Muscle layer of colon (tissue), 2 donors: ENCODE measurements at regions not wholly inside any gene's neighbourhood (a gene's known extent, or its start where the extent isn't known, plus 50 kb on each side); places are given as distances from the start of the nearest gene placed in this dataset.

Source experiments
- H3K27ac ChIP-seq: one replicate; pipeline ENCODE4 v1.7.0; 2013; ENCODE audit warnings: low read depth, mild to moderate bottlenecking, low read length, moderate library complexity
- H3K27me3 ChIP-seq, 2 donors: one replicate each; pipeline ENCODE4 v1.7.0; 2013; ENCODE audit warnings: low read length in 2 of 2, mild to moderate bottlenecking in 2 of 2; ENCODE audit not compliant: insufficient read depth in 2 of 2, control insufficient read depth in 1 of 2
- H3K36me3 ChIP-seq: one replicate; pipeline ENCODE4 v1.7.0; 2013; ENCODE audit warnings: mild to moderate bottlenecking, low read length; ENCODE audit not compliant: insufficient read depth
- H3K4me1 ChIP-seq: one replicate; pipeline ENCODE4 v1.7.0; 2013; ENCODE audit warnings: mild to moderate bottlenecking, low read length; ENCODE audit not compliant: insufficient read depth
- H3K4me3 ChIP-seq, 2 donors: one replicate each; pipeline ENCODE4 v1.7.0; 2013; ENCODE audit warnings: low read length in 2 of 2, low read depth in 1 of 2, mild to moderate bottlenecking in 1 of 2, moderate library complexity in 1 of 2
- H3K9ac ChIP-seq: one replicate; pipeline ENCODE4 v1.7.0; 2013; ENCODE audit warnings: low read length
- H3K9me3 ChIP-seq: one replicate; pipeline ENCODE4 v1.7.0; 2013; ENCODE audit warnings: mild to moderate bottlenecking, low read length
- donor health status: abdominal sarcoma.
- donor health status: Adenocarcinoma of cecum.

DNA sequence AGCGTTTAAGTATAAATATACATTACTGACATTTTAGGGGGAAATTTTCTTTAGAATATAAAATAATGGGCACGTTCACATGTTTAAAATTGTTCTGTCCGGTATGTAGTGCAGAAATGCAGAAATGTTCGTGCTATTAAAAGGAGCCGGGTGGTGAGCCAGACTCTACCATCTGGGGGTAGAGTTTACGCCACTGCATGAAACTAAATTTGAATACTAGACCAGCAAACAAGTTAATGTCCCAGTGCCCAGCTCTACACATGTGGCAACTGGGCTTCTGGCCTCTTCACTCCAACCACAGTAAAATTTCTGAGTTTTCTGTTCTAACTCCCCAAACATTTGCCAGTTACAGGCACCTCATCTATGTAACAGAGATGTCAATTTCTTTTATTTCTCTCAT is 1453.3 kb upstream of the TENM3 start:
- Histone ChIP-seq H3K9ac (no peak overlapping the region), H3K27ac (no peak overlapping the region), H3K4me1 (no peaks in the 10 kb centered on the region), H3K27me3 (no peaks in the 10 kb centered on the region), H3K9me3 (no peaks in the 10 kb centered on the region), H3K36me3 (no peaks in the 10 kb centered on the region), H3K4me3 (no peak overlapping the region)

DNA sequence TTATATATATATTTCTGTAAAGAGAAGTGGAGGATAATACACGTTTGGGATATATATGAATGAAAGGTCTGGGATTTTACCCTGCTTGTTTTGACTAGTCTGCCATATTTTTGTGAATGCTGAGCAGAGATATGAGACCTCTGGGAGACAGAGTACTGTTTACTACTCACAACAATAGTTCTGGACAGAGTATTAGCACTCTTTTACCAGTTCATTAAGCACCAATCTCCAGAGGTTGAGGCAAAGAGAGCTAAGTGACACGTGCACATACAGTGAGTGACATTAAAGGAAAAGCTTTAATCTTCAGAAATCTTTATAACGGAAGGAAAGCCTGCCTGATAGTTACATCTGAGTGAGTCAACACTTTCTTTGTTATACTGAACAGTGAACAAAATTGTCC is 1452.7 kb upstream of the TENM3 start:
- no peak overlapping the region for H3K4me3 ChIP-seq
- no peaks in the 10 kb centered on the region for H3K4me1 ChIP-seq
- no peak overlapping the region for H3K27ac ChIP-seq
- no peaks in the 10 kb centered on the region for H3K27me3 ChIP-seq
- no peaks in the 10 kb centered on the region for H3K36me3 ChIP-seq
- no peaks in the 10 kb centered on the region for H3K9me3 ChIP-seq
- no peak overlapping the region for H3K9ac ChIP-seq

DNA sequence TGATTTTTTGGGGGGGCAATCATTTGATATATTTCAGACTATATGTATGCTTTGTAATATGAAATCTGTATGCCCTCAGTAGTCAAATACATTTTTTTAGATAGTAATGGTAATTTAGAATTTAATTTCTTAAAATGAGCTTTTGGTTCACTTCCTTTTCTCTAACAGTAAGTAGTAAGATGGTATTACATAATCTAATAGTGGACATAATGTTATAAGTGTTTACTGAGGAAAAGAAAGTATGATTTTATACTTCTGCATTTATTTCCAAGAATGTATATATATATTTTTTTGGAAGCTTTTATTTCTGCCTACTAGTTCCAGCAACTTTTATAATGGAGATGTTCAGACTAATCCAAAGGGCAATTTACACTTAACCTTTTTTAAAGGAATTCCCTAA is 1450.7 kb upstream of the TENM3 start:
- H3K27me3 ChIP-seq: no peaks in the 10 kb centered on the region
- no peak overlapping the region for H3K27ac ChIP-seq
- H3K36me3 ChIP-seq: no peaks in the 10 kb centered on the region
- H3K4me1 ChIP-seq: no peaks in the 10 kb centered on the region
- no peaks in the 10 kb centered on the region for H3K9me3 ChIP-seq
- no peak overlapping the region for H3K9ac ChIP-seq
- H3K4me3 ChIP-seq: no peak overlapping the region

DNA sequence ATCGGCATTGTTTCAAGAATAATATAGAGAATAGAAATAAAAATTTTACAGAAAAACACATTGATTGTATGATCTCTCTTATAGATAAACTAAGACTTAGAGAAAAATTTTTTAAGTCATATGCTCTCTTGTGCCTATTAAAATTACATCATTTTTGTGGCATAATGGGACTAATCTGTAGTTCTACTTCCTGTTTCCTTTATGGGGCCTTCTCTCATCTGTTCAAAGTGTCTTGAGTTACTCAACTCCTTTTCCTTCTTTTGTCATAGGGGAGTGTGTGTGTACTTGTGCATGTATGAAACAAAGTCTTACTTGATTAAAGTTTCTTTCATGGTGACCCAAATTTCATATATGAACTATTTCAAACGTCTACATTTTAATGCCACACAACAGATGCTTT is 1448.9 kb upstream of the TENM3 start:
- no peaks in the 10 kb centered on the region for H3K36me3 ChIP-seq
- no peaks in the 10 kb centered on the region for H3K4me1 ChIP-seq
- no peak overlapping the region for H3K27ac ChIP-seq
- H3K9ac ChIP-seq: no peak overlapping the region
- no peaks in the 10 kb centered on the region for H3K27me3 ChIP-seq
- no peak overlapping the region for H3K4me3 ChIP-seq
- no peaks in the 10 kb centered on the region for H3K9me3 ChIP-seq

DNA sequence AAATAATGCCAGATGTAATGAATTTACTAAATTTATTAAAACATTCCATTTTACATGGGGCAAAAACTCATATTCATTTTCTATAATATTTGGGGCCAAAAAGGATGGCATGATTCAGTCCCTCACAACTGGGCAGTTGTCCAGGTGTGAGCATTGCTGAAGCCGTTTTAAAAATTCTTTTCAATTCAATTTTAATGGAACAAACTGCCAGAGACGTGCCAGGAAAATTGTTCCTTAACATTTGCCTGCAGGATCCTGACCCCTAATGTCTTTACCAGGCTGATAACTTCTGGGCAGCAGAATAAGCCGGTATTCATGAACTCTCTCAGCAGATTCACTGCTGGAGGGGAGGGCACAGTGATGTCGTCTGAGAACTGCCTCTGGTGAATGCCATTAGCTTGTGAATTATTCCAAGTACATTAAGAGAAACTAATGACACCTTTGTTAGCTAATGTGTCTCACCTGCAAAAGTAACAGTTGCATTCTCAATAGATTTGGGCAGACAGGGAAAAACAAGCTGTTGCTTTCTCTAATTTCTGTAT is 1445.1 kb upstream of the TENM3 start:
- no peak overlapping the region for H3K27ac ChIP-seq
- H3K36me3 ChIP-seq: no peaks in the 10 kb centered on the region
- no peak overlapping the region for H3K4me3 ChIP-seq
- no peaks in the 10 kb centered on the region for H3K9me3 ChIP-seq
- H3K9ac ChIP-seq: no peak overlapping the region
- H3K4me1 ChIP-seq: no peaks in the 10 kb centered on the region
- no peaks in the 10 kb centered on the region for H3K27me3 ChIP-seq

DNA sequence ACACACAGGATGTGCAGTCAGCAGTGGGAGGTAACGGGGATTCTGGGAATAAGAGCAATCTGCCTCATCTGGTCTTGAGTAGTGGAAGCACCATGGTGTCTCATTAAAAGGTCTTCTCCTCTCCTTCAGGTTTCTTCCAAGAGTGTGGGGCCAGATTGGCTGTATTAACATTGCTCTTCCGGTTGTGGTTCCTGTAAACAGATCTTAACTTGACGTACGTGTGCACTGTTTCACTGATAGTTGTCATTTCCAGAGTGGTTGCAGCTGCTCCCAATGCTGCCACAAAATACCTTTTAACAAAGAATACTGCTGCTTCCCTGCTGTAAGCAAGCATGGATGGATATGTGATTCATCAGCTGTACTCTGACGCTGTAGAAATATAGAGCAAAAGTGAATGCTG is 1443.4 kb upstream of the TENM3 start:
- Histone ChIP-seq H3K9ac (no peak overlapping the region), H3K36me3 (no peaks in the 10 kb centered on the region)

DNA sequence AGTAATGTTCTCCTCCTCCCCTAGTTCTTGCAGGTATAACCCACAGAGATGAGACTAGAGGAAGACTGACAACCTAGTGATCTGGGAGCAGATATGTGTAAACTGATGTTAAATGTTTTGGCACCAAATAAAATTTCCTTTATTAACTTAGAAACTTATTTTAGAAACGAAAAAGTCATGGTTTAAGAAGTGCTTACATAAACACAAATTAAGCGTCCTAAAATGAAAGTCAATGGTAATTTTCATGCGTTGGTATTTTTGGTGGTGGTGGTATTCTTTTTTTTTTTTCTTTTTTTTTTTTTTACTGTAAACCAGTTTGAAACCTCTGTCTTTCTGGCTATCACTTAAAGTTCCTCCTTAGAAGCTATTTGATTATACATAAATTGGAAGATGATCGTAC is 1438.1 kb upstream of the TENM3 start:
- Histone ChIP-seq H3K27me3 (no peaks in the 10 kb centered on the region), H3K4me1 (no peaks in the 10 kb centered on the region), H3K9ac (no peak overlapping the region), H3K27ac (no peak overlapping the region), H3K36me3 (no peaks in the 10 kb centered on the region), H3K4me3 (no peak overlapping the region), H3K9me3 (no peaks in the 10 kb centered on the region)

More for the DNA sequence above, 1443.4 kb upstream of the TENM3 start:
- H3K27ac ChIP-seq: no peak overlapping the region
- no peak overlapping the region for H3K4me3 ChIP-seq
- no peaks in the 10 kb centered on the region for H3K27me3 ChIP-seq
- no peaks in the 10 kb centered on the region for H3K9me3 ChIP-seq
- no peaks in the 10 kb centered on the region for H3K4me1 ChIP-seq

DNA sequence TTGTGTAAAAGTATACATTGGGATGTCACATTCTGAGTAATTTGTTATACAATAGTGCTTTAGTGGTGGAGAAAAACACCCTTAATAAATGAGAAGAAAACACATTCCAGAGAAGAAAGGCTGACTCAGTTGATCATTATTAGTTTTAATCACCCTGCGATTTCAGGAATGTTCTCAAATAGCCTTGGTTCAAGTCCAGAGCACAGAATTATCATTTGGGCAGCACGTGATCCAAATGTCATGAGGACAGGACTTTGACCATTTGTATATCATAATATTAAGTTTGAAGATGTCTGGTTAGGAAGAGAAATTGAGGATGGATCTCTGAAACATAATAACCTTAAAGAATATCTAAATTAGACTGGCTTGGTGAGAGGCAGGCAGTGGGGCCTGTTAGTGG is 1434.3 kb upstream of the TENM3 start:
- no peaks in the 10 kb centered on the region for H3K27me3 ChIP-seq
- H3K27ac ChIP-seq: no peak overlapping the region
- no peak overlapping the region for H3K9ac ChIP-seq
- H3K4me1 ChIP-seq: no peaks in the 10 kb centered on the region
- H3K36me3 ChIP-seq: no peaks in the 10 kb centered on the region
- H3K9me3 ChIP-seq: no peaks in the 10 kb centered on the region
- H3K4me3 ChIP-seq: no peak overlapping the region

DNA sequence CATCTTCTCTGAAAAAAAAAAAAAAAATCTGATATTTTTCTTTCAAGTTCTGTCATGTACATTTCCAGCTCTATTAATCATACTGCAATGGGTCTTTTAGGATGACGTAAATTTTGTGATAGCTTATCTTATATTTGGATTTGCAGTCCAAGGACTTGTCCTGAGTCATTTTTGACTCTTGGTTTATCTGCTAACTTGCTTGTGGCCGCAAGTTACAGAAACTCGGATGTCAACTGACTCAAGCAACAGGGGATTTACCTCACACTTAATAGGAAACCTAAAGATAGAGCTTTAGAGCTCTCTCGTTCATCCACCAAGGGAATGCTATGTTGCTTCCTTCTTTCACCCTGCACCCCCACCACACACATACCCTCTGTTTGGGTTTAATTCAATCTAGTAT is 1433.8 kb upstream of the TENM3 start:
- no peak overlapping the region for H3K9ac ChIP-seq
- no peaks in the 10 kb centered on the region for H3K9me3 ChIP-seq
- no peak overlapping the region for H3K27ac ChIP-seq
- no peak overlapping the region for H3K4me3 ChIP-seq
- no peaks in the 10 kb centered on the region for H3K27me3 ChIP-seq
- H3K4me1 ChIP-seq: no peaks in the 10 kb centered on the region
- no peaks in the 10 kb centered on the region for H3K36me3 ChIP-seq

DNA sequence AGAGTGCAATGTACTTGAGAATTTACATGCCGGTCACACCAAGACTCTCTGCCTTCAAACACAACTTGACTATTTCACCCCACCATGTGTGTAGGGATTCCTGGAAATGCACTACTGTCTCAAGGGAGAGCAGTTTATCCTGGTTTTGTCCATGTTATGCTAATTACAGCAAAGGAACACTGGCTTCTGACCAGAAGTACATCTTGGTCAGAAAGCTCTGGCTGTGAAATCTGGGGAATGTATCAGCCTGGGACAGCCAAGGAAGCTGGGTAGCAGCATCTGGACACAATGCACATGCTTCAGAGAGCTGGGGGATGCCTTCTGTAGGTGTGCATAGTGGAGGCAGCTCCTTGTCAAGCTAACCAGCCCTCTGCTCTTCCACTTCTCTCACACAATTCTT is 1432.6 kb upstream of the TENM3 start:
- H3K27me3 ChIP-seq: no peaks in the 10 kb centered on the region
- H3K9me3 ChIP-seq: no peaks in the 10 kb centered on the region
- no peak overlapping the region for H3K4me3 ChIP-seq
- H3K4me1 ChIP-seq: no peaks in the 10 kb centered on the region
- H3K9ac ChIP-seq: no peak overlapping the region
- no peaks in the 10 kb centered on the region for H3K36me3 ChIP-seq
- no peak overlapping the region for H3K27ac ChIP-seq

DNA sequence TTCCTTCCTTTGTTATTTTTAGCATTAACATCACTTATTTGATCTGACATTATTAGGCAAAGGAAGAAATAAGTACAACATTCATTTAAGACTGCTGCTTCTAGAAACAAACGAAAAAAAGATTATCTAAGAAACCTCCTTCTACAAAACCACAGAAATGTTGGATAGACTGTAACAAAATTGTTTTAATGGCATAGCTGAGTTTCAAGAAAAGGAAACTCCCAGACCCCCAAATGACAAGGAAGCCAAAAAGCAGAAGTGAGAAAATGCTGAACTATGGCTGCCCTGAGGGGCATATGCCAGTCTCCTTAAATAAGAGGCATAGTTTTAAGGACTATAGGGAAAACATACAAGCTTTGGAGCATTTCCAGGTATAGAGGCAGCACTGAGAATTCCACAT is 1431.6 kb upstream of the TENM3 start:
- H3K36me3 ChIP-seq: no peaks in the 10 kb centered on the region
- H3K4me3 ChIP-seq: no peak overlapping the region
- H3K27me3 ChIP-seq: no peaks in the 10 kb centered on the region
- H3K9me3 ChIP-seq: no peaks in the 10 kb centered on the region
- H3K4me1 ChIP-seq: no peaks in the 10 kb centered on the region
- no peak overlapping the region for H3K27ac ChIP-seq
- H3K9ac ChIP-seq: no peak overlapping the region

DNA sequence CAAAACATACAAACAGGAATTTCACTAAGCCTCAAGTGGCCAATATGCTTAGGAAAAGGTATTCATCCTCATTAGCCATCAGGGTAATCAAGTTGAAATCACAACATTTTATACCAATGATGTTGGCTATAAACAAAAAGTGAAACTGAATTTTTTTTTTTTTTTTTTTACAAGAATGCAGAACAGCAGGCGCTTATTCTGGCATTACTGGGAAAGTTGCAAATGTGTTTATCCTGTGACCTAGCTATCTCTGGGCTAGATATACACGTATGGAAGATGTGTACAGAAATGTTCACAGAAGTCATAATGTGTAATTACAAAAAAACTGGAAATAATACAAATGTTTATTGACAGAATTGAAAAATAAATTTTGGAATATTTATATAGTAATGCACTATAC is 1430.4 kb upstream of the TENM3 start:
- H3K4me3 ChIP-seq: no peak overlapping the region
- H3K9ac ChIP-seq: no peak overlapping the region
- H3K36me3 ChIP-seq: no peaks in the 10 kb centered on the region
- H3K9me3 ChIP-seq: no peaks in the 10 kb centered on the region
- no peaks in the 10 kb centered on the region for H3K27me3 ChIP-seq
- H3K4me1 ChIP-seq: no peaks in the 10 kb centered on the region
- H3K27ac ChIP-seq: no peak overlapping the region
